ENCODE measurements at regions not wholly inside any gene's neighbourhood (a gene's known extent, or its start where the extent isn't known, plus 50 kb on each side); places are given as distances from the start of the nearest gene placed in this dataset.

DNA sequence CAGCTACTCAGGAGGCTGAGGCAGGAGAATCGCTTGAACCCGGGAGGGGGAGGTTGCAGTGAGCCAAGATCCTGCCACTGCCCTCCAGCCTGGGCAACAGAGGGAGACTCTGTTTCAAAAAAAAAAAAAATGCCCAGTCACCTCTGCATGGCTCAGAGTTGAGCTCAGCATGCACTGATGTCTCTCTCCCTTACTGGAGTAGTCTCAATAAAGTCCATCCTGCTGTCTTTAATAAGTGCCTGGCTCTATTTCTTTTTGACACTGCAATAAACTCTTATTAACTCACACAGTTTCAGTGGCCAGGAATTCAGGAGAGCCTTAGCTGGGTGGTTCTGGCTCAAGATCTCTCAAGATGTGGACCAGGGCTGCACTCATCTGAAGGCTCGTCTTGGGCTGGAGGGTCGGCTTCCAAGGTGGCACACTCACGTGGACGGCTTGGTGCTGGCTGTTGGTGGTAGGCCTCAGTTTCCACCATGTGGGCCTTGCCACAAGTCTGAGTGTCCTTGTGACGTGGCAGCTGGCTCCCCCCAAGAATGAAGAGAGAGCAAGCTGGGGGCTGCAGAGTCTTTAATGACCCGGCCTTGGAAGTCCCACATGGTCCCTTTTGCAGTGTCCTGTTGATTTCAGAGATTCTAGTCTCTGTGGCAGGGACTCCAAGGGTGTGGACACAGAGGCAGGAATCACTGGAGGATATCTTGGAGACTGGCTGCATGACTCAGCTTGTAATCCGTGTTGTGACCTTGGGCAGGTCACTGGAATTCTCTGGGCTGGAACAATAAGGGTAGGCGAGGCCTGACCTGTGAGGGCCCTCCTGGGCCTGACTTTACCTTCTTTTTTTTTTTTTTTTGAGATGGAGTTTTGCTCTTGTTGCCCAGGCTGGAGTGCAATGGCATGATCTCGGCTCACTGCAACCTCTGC lies 85.9 kb upstream of the KMT2C start:
- TF ChIP-seq, protein P1, sequence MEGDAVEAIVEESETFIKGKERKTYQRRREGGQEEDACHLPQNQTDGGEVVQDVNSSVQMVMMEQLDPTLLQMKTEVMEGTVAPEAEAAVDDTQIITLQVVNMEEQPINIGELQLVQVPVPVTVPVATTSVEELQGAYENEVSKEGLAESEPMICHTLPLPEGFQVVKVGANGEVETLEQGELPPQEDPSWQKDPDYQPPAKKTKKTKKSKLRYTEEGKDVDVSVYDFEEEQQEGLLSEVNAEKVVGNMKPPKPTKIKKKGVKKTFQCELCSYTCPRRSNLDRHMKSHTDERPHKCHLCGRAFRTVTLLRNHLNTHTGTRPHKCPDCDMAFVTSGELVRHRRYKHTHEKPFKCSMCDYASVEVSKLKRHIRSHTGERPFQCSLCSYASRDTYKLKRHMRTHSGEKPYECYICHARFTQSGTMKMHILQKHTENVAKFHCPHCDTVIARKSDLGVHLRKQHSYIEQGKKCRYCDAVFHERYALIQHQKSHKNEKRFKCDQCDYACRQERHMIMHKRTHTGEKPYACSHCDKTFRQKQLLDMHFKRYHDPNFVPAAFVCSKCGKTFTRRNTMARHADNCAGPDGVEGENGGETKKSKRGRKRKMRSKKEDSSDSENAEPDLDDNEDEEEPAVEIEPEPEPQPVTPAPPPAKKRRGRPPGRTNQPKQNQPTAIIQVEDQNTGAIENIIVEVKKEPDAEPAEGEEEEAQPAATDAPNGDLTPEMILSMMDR (IDR thresholded peaks at IDR 0.05; ENCODE audit: low read length), result no peak
- no peak for TF ChIP-seq EZH2 (optimal IDR thresholded peaks at IDR 0.05; ENCODE audit: low read depth, low read length)

Measured in MM.1S (cell line).